HG03442 (cell line): ENCODE measurements at regions not wholly inside any gene's neighbourhood (a gene's known extent, or its start where the extent isn't known, plus 50 kb on each side); places are given as distances from the start of the nearest gene placed in this dataset.

Experiments
- ATAC-seq: cut with Tn5 transposase; IDR thresholded peaks from one replicate; pipeline ENCODE4 v1.9.1; 2021; ENCODE audit warnings: mild to moderate bottlenecking, moderate library complexity; ENCODE audit not compliant: unreplicated experiment

GRCh38 chr6:163834226-163834970 lies 419.9 kb downstream of the QKI start:
- ATAC-seq, result no peak

DNA sequence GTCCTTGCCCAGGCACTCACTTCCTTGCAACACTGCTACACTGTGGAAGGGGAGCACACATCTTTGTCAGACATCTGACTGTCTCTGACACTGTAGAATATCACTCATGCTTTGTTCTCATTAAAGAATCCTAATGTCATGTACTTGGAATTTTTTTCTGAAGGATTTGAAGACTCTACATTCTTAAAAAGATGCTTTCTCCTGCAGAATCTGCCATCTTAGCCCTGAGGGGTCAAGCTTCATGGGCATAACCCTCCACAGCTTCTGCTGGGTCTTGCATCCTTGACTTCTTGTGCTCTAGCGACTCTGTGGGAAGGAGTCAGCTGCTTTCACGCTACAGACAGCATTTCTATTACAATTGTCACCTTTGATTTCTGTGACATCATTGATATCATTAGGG lies 417.2 kb downstream of the QKI start:
- no peak for ATAC-seq

DNA sequence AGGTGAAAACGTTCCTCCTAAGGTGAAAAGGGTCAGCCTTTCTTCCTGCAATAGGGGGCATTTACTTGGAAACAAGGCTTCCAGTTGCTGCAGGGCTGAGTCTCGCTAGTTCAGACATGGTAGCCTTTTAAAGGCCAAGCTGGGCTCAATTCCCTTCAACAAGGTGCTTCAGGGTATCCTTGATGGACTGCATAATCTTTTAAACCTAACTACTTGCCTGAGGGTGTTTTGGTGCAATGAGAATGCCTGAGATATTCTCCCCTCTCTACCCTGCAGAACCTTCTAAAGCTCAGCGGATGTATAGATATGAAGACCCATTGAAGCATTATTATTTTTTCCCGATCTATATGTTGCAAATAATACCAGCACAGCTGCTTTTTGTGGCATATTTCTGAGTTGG lies 416.1 kb downstream of the QKI start:
- no peak for ATAC-seq

DNA sequence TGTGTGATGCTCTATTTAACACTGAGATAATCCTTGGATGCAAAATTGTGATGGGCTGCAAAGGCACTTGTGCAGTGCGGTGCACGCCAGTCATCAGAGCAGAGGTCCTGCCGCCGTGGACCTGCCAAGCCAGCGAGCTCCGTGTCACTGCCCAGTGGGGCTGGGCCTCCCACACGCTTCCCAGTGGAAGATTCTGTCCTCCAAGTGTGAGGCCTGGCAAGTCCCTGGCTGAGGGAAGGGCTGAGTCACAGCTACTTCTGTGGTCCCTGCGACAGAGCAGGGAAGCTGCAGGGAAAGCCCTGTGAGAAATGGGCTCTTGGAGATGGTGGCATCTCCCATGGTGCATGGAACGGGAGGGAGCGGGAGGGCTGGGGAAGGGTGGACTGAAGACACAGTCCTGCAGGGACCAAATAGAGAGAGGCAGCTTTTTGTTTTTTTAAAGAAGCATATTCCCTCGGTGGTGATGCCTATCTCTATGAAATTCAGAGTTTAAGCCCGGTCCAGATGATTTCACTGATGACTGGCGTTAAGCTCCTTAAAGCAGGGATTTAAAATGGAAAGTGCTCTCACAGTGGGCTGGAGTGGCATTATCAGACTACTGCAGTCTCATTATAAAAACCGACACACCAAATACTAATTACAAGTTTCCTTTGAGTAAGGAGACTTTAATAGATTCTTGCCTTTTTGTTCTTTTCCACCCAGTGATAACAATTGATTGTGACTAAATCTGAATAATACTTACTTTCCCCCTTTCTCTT lies 413.7 kb downstream of the QKI start:
- ATAC-seq, result no peak

- ATAC-seq, result no peak
Observed at GRCh38 chr6:163827143-163827542, 412.6 kb downstream of the QKI start.

DNA sequence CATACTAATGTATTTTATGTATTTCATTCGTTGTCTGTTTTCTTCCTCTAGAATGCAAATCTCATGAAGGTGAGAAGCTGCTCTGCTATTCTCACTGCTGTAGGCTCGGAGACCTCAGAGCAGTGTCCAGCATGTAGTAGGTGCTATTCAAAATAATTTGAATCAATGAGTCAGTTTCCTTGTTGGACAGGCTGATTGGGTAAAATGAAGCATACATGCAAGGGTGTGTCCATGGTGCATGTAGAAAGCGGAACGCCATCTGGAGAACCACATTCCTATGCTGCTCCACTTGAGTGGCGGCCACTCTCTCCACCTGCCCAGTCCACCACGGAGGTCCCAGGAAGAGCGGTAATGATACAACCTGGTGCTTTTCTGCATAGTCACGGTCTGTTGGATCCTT lies 412.1 kb downstream of the QKI start:
- no peak for ATAC-seq

GRCh38 chr6:163825033-163825432 lies 410.5 kb downstream of the QKI start:
- no peak for ATAC-seq

DNA sequence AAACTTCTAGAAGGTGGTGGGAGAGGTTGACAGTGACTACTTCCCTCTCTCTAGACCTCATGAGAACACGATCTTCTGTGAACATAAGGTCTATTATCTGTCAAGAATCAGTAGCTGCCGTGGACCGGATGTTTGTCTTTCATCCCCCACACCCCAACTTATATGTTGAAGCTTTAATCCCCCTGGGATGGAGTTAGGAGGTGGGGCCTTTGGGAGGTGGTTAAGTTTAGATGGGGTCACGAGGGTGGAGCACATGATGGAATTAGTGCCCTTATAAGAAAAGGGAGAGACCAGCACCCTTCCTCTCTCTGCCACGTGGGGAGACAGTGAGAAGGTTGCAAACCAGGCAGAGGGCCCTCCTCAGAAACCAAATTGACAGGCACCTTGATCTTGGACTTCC lies 409.1 kb downstream of the QKI start:
- no peak for ATAC-seq

DNA sequence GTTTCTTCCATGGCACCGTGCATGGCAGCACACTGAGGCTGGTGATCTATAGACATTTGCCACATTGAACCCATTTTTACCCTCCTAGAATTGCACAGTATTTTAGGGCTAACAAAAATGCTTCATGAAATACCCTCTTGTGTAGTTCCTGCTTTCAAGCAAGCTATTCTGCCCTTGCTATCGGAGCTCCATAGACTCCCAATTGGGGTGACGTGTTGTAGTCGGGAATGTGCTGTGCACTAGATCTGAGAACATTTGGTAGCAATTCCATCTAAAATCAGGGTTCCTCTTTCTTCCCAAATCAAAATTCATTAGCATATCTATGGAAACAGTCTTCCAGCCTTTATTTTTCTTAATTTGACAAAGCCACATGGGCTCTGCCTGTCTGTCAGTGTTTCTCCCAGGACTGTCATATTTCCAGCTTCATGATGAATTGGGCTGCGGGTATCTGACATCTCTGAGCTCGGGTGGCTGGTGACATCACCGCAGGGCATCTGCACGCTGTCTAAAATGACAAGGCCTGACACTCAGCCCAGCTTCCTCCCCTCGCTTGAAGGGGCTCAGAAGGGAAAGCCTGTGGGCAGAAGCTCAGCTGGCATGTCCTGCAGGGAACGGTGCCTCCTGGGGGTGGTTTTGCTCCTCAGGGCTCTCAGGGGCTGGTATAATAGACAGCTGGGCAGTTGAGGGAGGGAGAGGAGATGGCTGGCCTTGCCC lies 406.4 kb downstream of the QKI start:
- ATAC-seq, result no peak

GRCh38 chr6:163820171-163820570 lies 405.7 kb downstream of the QKI start:
- no peak for ATAC-seq

DNA sequence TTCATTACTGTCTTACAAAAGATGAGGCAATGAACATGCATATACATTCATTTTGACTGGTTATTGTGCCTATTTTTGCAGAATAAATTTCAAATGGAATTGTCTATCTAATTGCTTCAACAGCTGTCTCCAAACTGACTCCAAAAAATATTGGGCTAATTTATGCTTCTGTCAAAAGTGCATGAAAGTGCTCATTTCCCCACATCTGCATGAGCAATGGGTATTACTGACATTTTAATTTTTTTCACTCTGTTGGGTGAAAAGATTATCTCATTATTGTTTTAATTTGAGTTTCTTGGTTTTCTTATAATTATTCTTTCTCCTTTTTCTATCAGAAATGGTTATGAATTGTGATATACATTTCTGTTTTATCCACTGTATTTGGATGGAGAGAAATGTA lies 404.2 kb downstream of the QKI start:
- ATAC-seq, result no peak

DNA sequence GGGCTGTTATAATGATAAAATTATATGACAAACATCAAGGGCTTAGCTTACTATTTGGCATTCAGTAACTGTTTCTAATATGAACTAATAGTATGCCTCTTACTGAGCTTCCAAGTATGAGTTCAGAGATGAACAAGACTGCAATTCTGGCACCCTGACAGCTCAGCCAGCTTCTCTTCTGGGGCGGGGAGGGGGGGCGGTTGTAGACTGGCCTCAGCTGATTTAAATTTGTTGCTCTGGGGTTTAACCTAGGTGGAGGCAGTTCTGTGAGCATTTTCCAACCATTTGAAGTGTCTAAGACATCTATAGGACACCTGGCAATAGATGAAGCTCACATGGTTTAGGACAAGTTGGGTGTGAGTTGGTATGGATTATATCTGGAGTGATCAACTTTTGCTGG lies 401.9 kb downstream of the QKI start:
- no peak for ATAC-seq

- ATAC-seq, result no peak
Observed at GRCh38 chr6:163815796-163816195, 401.3 kb downstream of the QKI start.

DNA sequence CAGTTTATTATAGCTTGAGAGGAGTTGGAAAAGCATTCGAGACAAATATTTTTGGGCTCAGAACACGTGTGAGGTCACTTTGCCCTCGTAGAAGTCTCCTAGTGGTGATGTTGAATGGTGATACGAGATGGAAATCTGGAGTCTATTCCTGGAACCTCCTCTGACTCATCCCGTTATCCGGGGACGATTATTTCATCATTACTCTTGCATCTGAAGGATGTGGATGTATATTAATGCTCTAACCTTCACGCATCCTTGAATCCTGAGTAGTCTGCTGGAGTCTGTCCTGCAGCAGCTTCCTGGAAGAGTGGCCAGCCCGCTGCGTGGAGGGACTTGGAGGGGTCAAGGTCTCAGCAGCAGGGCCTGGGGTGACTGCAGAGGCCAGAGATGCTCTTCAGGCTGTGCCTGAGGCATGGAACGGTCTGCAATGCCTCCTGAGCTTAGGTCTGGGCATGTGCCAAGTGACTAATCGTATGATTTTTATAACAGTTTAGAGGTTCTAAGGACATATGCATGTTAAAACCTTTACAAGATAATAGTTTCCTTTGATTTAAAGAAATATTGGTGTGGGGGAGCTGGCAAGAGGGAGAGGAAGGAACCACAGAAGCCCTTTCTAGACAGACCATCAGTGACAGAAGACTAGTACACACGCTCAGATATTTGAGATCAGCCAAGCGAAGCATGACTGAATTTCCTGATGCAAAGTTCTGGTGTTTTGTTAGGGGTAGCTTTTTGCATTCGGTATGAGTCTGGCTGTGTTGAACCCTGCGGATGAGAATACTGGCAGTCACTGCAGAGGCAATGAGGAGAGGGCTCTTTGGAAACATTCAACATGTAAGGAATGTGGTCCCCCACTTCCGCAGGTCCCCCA lies 400.2 kb downstream of the QKI start:
- peak; percentile 73 for ATAC-seq

DNA sequence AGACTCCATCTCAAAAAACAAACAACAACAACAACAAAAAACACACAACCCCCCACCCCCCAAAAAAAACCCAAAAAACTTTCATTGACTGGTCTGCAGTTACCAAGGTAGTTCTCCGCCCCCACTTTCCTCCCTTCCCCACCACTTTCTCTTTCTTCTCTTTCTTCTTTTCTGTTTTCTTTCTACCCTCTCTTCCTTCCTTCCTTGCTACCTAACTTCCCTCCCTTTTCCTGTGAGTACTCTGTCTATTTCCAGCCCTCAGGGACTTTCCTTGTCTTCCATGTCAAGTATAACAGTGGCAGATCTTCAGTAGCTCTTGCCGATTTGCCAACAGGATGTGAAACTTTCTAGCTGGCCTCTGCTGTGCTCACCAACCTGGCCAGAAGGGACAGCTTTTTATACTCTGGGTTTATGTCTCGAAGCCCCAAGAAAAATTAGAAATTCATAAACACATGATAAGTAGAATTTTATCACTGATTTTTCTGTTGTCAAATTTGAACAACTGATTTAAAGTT lies 399.5 kb downstream of the QKI start:
- peak; percentile 64 for ATAC-seq

- ATAC-seq, result no peak
Observed at GRCh38 chr6:163811317-163811716, 396.8 kb downstream of the QKI start.

GRCh38 chr6:163809364-163809763 lies 394.8 kb downstream of the QKI start:
- ATAC-seq, result no peak

GRCh38 chr6:163808871-163809270 lies 394.4 kb downstream of the QKI start:
- ATAC-seq, result no peak

- ATAC-seq, result no peak
Observed at GRCh38 chr6:163808231-163808630, 393.7 kb downstream of the QKI start.

DNA sequence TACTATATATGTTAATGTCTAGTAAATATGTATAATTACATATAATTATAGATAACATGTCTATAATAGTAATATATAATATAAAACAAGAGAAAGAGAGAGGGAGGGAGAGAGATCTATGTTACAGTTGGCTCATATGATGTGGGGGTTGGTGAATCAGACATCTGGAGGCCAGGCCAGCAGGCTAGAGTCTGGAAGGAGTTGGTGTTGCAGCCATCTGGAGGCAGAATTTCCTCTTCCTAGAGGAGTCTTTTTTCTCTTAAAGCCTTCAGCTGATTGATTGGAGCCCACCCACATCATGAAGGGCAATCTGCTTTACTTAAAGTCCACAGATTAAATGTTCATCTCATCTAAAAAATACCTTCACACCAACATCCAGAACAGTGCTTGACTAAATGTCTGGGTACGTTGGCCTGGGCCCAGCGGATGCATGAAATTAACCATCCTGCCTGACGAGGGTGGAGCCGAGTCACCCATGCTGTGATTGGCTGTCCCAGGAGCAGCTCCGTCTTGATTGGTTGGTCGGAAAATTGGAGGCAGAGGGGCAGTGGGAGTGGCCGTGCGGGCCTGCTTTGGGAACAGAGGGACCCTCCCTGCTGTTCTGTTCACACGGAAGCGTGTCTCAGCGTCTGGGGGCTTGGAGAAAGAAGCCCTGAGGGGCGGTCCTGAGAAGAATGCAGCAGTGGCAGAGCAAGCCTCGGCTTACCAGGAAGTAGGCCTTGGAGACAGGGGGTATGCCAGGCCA lies 392.4 kb downstream of the QKI start:
- no peak for ATAC-seq
